ENCODE measurements at regions not wholly inside any gene's neighbourhood (a gene's known extent, or its start where the extent isn't known, plus 50 kb on each side); places are given as distances from the start of the nearest gene placed in this dataset.

GRCh38 chr1:5750186-5751162, 241.8 kb downstream of the NPHP4 start:
- DNase-seq (ENCODE audit: low spot score), result no peak

GRCh38 chr1:5748286-5749225, 243.7 kb downstream of the NPHP4 start:
- no peak for DNase-seq (ENCODE audit: low spot score)

GRCh38 chr1:5747426-5748285, 244.6 kb downstream of the NPHP4 start:
- no peak for DNase-seq (ENCODE audit: low spot score)

GRCh38 chr1:5746611-5747425, 245.4 kb downstream of the NPHP4 start:
- no peak for DNase-seq (ENCODE audit: low spot score)

- DNase-seq (ENCODE audit: low spot score), result peak; percentile 91
Measured at GRCh38 chr1:5745800-5746610, 246.2 kb downstream of the NPHP4 start.

GRCh38 chr1:5744911-5745799, 247.1 kb downstream of the NPHP4 start:
- DNase-seq (ENCODE audit: low spot score), result no peak

- no peak for DNase-seq (ENCODE audit: low spot score)
Measured at GRCh38 chr1:5744341-5744740, 247.9 kb downstream of the NPHP4 start.

GRCh38 chr1:5743435-5744095, 248.7 kb downstream of the NPHP4 start:
- DNase-seq (ENCODE audit: low spot score), result no peak

GRCh38 chr1:5742801-5743200, 249.4 kb downstream of the NPHP4 start:
- no peak for DNase-seq (ENCODE audit: low spot score)

GRCh38 chr1:5742032-5742431, 250.2 kb downstream of the NPHP4 start:
- DNase-seq (ENCODE audit: low spot score), result no peak

- no peak for DNase-seq (ENCODE audit: low spot score)
Measured at GRCh38 chr1:5740865-5741860, 251.1 kb downstream of the NPHP4 start.

- DNase-seq (ENCODE audit: low spot score), result no peak
Measured at GRCh38 chr1:5740450-5740849, 251.8 kb downstream of the NPHP4 start.

GRCh38 chr1:5739561-5740078, 252.6 kb downstream of the NPHP4 start:
- DNase-seq (ENCODE audit: low spot score), result no peak

GRCh38 chr1:5738911-5739462, 253.2 kb downstream of the NPHP4 start:
- DNase-seq (ENCODE audit: low spot score), result no peak

- no peak for DNase-seq (ENCODE audit: low spot score)
Measured at GRCh38 chr1:5737081-5737480, 255.1 kb downstream of the NPHP4 start.

- no peak for DNase-seq (ENCODE audit: low spot score)
Measured at GRCh38 chr1:5734996-5735395, 257.2 kb downstream of the NPHP4 start.

GRCh38 chr1:5734414-5734813, 257.8 kb downstream of the NPHP4 start:
- DNase-seq (ENCODE audit: low spot score), result no peak
